ENCODE measurements at regions not wholly inside any gene's neighbourhood (a gene's known extent, or its start where the extent isn't known, plus 50 kb on each side); places are given as distances from the start of the nearest gene placed in this dataset.

DNA sequence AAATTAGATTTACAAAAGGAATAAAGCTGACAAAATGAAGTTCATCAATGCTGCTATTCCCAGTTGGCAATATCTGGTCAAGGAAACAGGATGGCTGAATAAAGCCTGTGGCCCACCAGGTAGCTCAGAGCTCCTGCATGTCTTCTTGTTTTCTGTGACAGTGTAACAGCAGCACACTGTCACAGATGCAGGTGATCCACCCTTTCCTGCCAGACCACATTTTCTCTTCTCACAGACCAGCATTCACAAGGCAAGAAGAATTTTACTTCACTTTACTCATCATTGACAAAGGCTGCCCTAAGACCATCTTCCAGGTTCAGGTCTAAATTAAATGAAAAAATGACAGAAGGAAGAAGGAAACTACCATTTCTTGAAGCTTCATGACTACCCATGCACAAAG, 166.2 kb upstream of the MEIS1 start (continued):
- TF ChIP-seq AR (CRISPR knock-in tag; IDR thresholded peaks at IDR 0.05) (no peak), ZBTB43 (CRISPR knock-in tag; IDR thresholded peaks at IDR 0.05) (no peak), ZNF232 (CRISPR knock-in tag; IDR thresholded peaks at IDR 0.05) (no peak), CREB1 (CRISPR knock-in tag; IDR thresholded peaks at IDR 0.05) (no peak), ELF4 (CRISPR knock-in tag; IDR thresholded peaks at IDR 0.05; ENCODE audit: low read depth) (no peak), SP1 (CRISPR knock-in tag; conservative IDR thresholded peaks at IDR 0.05) (no peak), ARID4B (CRISPR knock-in tag; IDR thresholded peaks at IDR 0.05; ENCODE audit: borderline replicate concordance) (no peak)
- TF ChIP-seq, protein P1, sequence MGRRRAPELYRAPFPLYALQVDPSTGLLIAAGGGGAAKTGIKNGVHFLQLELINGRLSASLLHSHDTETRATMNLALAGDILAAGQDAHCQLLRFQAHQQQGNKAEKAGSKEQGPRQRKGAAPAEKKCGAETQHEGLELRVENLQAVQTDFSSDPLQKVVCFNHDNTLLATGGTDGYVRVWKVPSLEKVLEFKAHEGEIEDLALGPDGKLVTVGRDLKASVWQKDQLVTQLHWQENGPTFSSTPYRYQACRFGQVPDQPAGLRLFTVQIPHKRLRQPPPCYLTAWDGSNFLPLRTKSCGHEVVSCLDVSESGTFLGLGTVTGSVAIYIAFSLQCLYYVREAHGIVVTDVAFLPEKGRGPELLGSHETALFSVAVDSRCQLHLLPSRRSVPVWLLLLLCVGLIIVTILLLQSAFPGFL (CRISPR knock-in tag; IDR thresholded peaks at IDR 0.05; ENCODE audit: borderline replicate concordance), result no peak
- TF ChIP-seq, protein P2, sequence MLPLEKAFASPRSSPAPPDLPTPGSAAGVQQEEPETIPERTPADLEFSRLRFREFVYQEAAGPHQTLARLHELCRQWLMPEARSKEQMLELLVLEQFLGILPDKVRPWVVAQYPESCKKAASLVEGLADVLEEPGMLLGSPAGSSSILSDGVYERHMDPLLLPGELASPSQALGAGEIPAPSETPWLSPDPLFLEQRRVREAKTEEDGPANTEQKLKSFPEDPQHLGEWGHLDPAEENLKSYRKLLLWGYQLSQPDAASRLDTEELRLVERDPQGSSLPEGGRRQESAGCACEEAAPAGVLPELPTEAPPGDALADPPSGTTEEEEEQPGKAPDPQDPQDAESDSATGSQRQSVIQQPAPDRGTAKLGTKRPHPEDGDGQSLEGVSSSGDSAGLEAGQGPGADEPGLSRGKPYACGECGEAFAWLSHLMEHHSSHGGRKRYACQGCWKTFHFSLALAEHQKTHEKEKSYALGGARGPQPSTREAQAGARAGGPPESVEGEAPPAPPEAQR (CRISPR knock-in tag; IDR thresholded peaks at IDR 0.05), result no peak
- TF ChIP-seq, protein P3, sequence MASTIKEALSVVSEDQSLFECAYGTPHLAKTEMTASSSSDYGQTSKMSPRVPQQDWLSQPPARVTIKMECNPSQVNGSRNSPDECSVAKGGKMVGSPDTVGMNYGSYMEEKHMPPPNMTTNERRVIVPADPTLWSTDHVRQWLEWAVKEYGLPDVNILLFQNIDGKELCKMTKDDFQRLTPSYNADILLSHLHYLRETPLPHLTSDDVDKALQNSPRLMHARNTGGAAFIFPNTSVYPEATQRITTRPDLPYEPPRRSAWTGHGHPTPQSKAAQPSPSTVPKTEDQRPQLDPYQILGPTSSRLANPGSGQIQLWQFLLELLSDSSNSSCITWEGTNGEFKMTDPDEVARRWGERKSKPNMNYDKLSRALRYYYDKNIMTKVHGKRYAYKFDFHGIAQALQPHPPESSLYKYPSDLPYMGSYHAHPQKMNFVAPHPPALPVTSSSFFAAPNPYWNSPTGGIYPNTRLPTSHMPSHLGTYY (CRISPR knock-in tag; IDR thresholded peaks at IDR 0.05), result no peak
- TF ChIP-seq, protein P4, sequence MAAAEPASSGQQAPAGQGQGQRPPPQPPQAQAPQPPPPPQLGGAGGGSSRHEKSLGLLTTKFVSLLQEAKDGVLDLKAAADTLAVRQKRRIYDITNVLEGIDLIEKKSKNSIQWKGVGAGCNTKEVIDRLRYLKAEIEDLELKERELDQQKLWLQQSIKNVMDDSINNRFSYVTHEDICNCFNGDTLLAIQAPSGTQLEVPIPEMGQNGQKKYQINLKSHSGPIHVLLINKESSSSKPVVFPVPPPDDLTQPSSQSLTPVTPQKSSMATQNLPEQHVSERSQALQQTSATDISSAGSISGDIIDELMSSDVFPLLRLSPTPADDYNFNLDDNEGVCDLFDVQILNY (CRISPR knock-in tag; IDR thresholded peaks at IDR 0.05), result no peak
- TF ChIP-seq, protein P5, sequence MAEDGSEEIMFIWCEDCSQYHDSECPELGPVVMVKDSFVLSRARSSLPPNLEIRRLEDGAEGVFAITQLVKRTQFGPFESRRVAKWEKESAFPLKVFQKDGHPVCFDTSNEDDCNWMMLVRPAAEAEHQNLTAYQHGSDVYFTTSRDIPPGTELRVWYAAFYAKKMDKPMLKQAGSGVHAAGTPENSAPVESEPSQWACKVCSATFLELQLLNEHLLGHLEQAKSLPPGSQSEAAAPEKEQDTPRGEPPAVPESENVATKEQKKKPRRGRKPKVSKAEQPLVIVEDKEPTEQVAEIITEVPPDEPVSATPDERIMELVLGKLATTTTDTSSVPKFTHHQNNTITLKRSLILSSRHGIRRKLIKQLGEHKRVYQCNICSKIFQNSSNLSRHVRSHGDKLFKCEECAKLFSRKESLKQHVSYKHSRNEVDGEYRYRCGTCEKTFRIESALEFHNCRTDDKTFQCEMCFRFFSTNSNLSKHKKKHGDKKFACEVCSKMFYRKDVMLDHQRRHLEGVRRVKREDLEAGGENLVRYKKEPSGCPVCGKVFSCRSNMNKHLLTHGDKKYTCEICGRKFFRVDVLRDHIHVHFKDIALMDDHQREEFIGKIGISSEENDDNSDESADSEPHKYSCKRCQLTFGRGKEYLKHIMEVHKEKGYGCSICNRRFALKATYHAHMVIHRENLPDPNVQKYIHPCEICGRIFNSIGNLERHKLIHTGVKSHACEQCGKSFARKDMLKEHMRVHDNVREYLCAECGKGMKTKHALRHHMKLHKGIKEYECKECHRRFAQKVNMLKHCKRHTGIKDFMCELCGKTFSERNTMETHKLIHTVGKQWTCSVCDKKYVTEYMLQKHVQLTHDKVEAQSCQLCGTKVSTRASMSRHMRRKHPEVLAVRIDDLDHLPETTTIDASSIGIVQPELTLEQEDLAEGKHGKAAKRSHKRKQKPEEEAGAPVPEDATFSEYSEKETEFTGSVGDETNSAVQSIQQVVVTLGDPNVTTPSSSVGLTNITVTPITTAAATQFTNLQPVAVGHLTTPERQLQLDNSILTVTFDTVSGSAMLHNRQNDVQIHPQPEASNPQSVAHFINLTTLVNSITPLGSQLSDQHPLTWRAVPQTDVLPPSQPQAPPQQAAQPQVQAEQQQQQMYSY (CRISPR knock-in tag; IDR thresholded peaks at IDR 0.05), result no peak
- TF ChIP-seq, protein P6, sequence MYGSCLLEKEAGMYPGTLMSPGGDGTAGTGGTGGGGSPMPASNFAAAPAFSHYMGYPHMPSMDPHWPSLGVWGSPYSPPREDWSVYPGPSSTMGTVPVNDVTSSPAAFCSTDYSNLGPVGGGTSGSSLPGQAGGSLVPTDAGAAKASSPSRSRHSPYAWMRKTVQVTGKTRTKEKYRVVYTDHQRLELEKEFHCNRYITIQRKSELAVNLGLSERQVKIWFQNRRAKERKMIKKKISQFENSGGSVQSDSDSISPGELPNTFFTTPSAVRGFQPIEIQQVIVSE (CRISPR knock-in tag; IDR thresholded peaks at IDR 0.05; ENCODE audit: borderline replicate concordance), result no peak

Measured in WTC11 (cell line).